GDM1 (cell line): ENCODE measurements at regions not wholly inside any gene's neighbourhood (a gene's known extent, or its start where the extent isn't known, plus 50 kb on each side); places are given as distances from the start of the nearest gene placed in this dataset.

Source experiments
- DNase-seq: peaks from one replicate; lab custom pipeline; 2025; lab: John Stamatoyannopoulos, UW

DNA sequence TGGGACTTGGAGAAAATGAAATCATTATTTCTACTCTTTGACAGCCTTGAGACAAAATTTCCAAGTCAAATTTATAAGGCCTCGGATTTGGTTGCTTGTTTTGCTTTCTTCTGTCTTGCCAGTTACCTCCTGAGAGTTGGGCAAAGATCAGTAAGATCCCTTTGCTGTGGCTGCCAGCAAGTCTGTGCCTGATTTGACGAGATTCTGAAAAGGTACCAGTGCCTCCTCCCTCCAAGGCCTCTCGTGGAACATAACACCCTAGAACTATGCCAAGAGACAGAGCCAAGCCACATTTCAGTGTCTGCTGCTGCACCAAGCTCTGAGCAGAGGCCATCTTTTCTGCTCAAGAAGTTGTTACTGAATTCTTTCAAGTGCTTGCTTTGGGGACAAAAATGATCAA lies 61.0 kb downstream of the GTPBP8 start:
- no peak for DNase-seq

DNA sequence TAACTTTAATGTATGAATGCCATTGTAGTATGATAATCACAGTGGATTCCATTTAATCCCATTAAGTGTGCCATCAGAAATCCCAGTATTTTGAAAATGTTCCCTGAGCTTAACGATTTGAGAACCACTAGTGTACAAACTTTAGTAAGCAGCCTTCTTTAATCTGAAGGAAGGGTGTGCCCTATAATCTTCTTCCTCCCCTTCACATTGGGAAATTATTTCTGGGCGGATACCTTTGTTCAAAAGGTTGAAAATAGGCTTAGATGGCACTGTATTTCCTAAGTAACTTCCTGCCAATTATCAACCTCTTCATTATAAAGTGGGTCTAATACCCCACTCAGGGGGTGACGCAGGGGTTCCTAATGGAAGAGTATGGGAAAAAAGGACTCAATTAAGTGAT lies 62.4 kb downstream of the GTPBP8 start:
- no peak for DNase-seq

DNA sequence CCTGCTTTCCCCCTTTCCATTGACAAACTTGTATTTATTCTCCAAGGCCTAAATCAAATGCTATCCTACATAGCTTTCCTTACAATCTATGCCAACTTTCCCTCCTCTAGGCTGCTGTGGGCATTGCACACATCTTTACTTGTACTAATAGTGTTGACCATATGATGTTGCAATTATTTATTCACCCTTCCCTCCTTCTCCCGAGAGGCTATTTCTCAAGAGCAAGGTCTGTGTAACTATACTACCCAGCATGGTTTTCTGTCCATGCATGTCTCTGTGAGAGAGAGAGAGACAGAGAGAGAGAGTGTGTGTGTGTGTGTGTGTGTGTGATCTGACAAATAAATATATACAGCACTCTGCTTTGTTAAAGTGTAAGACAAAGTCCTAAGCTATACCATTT lies 63.8 kb downstream of the GTPBP8 start:
- DNase-seq: no peak

- DNase-seq: no peak
These were observed 64.4 kb downstream of the GTPBP8 start for GRCh38 chr3:113055201-113055600.

GRCh38 chr3:113055961-113056360 lies 65.2 kb downstream of the GTPBP8 start:
- DNase-seq: no peak

- DNase-seq: no peak
These were observed 66.3 kb downstream of the GTPBP8 start for GRCh38 chr3:113057117-113057516.

GRCh38 chr3:113058188-113058587 lies 67.4 kb downstream of the GTPBP8 start:
- no peak for DNase-seq

DNA sequence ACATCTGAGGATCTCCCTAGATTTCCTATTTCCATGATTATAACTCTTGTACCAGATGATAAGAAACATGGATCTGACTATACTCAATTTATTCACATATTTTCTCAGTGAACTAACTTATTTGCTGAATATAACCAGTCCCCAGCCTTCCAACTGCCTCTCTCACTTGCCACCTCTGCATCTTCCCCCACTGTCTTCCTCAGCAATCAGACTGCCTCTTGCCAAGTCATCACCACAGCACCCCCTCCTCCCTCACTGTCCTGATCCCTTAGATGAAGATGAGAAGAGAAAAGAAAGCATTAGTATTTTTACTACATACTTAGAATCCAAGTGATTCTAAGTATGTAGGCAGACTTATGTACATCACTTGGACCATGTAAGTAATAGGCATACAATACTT lies 71.9 kb downstream of the GTPBP8 start:
- DNase-seq: no peak

DNA sequence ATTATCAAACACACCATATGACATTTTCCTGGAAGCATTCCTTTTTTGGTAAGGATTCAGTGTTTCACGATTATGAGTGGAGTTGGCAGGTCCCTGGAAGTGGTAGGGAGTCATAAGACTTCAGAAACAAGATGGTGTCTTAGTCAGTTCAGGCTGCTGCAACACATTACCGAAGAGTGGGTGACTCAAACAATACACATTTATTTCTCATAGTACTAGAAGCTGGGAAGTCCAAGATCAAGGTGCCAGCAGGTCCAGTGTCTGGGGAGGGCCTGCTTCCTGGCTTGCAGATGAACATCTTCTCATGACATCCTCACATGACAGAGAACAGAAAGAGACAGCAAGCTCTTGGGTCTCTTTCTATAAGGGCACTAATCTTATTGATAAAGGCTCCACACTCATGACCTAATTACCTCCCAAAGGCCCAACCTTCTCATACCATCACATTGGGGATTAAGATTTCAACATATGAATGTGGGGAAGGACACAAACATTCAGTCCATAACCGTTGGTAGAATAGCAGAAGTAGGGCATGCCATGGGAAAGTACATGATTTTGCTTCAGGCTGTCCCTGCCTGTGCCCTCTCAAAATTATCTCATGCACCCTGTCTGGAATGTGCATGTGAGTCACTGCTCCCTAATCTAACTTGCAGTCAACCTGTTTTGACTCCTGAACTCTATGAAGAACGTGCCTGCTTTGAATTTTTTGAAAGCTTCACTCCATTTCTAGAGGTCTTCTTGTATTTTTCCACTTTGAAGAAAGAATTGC lies 72.5 kb downstream of the GTPBP8 start:
- no peak for DNase-seq

DNA sequence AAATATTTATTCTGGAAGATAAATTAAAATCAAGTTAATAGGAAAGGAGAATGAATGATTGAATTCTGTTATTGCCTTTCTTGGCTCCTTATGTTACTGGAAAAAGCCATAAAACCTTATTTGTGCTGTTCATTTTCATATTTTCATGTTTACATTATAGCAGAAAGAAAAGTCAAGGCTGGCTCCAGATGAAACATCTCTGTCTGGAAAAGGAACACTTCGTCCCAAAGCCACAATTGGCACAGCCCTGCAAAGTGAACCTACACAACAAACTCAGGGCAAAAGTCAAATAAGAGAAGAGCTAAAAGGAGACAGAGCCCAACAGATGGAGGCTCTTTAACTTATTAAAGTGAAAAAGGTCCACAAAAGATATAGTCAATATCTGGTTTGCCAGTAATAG lies 73.4 kb downstream of the GTPBP8 start:
- no peak for DNase-seq

DNA sequence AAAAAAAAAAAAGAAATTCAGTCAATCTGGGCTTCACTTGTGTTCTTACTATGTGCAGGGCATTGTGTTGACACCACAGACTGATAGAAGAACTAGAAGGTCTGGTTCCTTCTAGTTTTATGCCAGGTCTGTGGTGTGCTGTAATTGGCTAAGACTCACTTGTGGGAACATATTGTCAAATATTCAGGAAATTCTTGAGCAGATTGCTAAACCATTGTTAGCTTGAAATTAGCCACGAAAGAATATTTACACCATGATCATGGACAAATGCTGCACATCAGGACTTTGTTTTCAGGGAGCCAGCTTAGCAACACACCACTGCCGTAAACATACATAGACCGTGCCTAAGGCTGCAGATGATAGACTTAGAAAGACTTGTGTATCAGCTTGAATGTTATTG lies 74.6 kb downstream of the GTPBP8 start:
- no peak for DNase-seq

GRCh38 chr3:113070072-113070640 lies 79.4 kb downstream of the GTPBP8 start:
- DNase-seq: no peak

DNA sequence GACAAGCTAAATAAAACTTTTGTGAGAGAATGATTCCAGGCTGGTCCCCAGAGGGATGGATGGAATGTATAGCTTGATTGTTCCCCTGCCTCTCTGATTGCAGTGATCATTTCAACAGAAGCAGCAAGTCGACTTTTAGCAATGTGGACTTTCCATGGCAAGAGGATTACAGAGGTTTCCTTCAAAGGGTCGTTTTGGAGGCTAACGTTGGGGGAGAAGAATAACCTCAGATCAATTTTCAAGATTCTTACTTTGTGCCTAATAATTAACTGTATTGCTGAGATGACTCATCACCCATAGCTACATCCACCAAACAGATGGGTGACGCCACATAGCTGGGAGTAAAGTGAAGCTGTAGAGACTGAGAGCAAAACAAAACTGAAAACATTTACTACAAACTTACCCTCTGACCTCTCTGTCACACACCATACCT lies 79.9 kb downstream of the GTPBP8 start:
- no peak for DNase-seq

DNA sequence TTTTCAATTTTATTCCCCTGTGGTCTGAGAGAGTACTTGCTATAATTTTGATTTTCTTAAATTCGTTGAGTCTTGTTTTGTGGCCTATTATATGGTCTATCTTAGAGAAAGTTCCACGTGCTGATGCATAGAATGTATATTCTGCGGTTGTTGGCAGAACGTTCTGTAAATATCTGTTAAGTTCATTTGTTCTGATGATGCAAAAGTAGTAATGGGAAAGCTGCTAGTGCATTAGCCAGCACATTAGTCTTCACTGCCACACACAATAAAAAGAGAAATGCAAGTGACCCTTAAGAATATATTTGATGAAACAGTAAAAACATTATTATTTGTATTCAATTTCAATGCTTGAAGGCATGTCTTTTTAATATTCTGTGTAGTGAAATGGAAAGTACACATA lies 84.8 kb downstream of the GTPBP8 start:
- DNase-seq: no peak

DNA sequence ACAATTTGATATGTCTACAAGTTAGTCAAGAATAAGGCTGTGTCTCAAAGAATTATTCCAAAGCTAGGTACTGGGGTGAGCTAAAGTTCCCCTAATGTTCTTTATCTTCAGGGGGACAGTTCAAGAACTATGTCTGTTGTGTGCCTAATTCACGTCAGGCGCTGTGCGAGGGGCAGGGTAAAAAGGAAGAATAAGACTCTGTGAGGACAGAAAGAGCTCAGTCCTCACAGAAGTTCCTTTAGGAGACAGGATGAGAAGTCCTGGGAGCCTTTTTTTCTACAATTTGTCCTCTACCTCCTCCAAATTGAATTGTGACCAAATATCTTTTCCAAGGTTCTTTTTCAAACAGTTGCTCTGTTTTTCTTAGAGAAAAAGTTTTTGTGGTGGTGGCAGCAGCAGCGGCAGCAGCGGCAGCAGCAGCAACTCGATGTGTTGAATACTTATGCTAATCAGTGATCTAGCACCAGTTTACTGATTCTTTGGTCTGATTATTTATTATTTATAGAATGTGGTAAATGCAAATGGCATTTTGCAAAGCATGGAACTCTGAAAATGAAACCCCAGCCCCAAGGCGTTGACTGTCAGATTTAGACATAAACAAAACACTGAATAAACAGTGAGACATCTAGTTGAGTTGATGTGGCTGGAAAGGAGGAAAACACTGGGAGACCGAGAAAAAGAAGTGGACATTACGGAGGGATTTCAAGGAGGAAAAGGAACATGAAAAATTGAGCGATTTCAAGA lies 88.6 kb downstream of the GTPBP8 start:
- DNase-seq: no peak

DNA sequence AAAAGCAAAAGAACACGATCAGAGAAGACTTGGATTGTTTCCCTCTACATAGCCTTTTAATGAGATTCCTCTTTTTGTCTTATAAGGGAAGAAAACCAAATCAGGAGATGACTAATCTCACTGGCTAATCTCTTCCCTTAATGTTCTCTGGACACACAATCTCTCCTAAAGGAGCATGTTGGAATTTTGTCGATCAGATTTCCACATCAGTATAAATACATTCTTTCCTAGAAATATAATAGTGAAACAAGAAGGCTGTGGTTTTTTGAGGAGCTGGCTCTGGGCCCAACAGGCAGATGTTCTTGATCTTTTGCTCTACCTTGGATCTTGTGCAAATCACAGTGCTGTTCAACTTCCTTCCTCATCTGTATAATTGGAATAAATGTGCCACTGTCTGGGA lies 94.0 kb downstream of the GTPBP8 start:
- no peak for DNase-seq

GRCh38 chr3:113086560-113087461 lies 96.0 kb downstream of the GTPBP8 start:
- no peak for DNase-seq

DNA sequence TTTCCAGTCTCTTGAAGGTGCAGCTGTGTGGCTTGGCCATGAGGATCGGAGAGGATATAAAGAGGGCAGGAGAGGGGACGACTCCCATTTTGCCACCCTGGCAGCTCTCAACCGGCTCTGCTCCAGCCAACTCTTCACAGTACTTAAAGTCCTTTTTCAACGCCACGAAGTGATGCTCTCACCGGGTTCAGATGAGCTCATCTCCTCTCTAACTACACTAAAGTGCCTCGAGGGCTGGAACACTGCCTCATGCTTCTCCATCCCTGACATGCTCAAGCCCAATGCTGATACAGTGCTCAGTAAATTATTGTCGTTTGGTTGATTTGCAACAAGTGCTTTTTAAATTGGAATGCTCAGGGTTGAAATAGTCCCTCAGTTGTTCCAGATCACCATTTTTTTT lies 97.8 kb downstream of the GTPBP8 start:
- no peak for DNase-seq

DNA sequence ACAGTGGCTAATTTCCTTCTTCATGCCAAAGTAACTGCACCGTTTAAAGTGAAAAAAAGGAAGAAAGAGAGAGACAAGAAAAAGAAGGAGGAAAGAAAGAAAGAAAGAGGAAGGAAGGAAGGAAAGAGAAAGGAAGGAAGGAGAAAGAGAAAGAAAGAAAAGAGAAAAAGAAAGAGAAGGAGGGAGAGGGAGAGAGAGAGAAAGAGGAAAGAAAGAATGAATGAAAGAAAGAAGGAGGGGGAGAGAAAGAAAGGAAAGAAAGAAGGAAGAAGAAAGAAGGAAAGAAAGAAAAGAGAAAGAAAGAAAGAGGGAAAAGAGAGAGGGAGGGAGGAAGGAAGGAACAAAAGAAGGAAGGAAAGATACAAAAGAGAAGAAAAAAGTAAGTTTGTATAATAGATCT lies 100.6 kb downstream of the GTPBP8 start:
- DNase-seq: no peak

GRCh38 chr3:113092746-113093145 lies 102.0 kb downstream of the GTPBP8 start:
- no peak for DNase-seq

DNA sequence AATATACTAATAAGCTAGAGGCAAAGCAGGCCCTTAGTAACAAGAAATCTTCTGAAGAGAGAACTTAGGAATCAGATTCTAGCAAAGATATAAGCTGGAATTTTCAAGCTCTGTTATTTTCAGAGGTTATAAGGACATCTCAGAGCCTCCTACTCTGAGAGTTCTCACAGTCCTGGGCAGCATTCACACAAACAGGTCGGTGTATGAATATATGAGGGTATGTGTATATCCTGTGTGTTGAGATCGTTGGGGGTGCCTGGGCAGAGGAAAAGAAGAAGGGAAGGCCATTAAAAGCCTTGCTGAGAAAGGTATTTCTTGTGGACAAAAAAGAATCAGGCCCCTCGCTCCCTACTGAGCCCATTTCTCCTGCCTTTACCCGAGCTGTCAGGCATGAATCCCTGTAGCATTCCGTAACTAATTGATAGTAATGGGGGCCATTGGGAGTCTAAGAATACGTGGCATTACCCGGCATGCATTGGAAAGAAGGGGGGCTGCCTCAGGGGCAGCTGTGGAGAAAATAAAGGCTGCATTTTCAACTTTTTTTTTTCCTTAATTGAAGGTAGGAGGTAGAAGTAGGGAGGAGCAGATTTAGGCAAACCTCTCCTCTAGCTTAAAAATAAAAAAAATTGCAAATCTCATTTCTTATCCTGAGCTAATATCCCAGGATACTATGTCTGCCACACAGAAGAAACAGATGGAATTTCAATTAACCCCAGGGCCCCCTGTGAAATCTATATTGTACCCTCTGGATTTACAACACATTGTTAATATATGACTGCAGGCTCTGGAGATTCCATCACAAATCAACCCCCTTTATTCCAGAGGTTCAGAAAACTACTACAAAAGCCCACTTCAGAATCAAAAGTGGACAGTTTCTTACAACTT lies 103.8 kb downstream of the GTPBP8 start:
- no peak for DNase-seq
